Activated gamma-delta T cell treated with anti-CD3 and anti-CD28 coated beads, Interleukin-2, amount 50 U/mL, for 16 hours (primary cell): ENCODE measurements at regions not wholly inside any gene's neighbourhood (a gene's known extent, or its start where the extent isn't known, plus 50 kb on each side); places are given as distances from the start of the nearest gene placed in this dataset.

Source experiments
- DNase-seq: peaks from one replicate; pipeline ENCODE4 v3.0.0-alpha.2; 2020; ENCODE audit warnings: low read depth

DNA sequence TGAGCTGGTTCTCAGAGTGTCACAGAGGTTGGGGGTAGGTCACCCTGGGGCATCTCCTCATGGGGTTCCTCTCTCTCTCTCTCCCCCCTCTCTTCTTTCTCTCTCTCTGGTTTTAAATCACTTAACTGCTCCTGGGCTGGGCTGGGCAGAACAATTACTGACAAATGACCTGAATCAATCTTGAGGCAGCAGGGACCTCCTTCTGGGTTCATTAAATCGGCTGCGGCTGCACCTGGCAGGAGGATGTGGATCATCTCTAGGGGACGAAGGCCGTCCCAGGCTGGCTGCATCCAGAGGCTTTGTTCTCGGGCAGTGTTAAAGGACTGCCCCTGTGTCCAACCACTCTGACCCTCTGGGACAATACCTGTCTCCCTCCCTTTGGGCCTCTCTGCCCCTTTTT lies 143.1 kb downstream of the TLE3 start:
- DNase-seq = no peak

DNA sequence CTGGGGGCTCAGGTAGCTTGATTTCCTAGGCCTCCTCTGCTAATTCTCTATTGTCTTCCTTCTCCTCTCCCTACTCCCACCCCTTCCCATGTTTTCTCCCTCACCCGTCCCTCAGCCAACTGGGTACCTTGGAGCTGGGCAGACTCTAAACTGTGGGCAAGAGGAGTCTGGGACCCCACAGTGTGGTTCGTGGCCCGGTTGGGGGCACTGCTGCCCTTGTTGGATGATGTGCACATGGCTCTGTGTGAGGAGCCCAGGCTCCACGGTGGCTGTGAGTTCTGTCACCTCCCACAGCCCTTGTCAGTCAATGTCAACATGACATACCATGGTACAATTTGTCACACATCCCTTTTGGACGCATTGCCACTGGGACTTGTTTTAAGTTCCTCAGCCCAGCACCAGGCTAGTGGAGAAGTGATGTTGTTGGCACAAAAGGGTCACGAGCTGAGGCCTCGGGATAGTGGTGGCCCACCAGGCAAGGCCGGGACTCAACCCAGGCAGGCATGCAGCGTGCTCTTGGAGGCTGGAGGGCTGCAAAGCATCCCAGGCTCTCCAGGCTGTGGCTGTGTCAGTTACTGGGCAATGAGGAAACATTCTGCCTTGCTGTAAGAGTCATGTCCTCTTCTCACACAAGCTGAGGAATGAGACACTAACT lies 142.3 kb downstream of the TLE3 start:
- no peak for DNase-seq

DNA sequence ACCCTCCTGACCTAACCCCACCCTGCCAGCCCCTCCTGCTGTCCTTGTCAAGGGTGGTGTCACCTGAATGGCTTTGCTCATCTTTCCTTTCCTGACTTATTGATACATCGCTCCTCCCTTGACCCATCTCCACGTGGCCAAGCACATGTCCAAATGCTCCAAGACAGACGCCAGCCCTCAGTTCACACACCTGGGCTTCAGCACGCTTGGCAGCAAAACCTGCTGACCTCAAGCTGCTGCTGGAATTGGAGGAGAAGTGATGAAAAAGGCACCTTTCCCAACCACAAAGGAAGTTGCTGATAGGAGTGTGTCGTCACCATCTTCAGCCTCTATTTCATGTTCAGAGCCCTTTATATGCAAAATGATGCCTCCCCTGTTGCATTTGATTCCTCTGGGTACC lies 141.3 kb downstream of the TLE3 start:
- DNase-seq = no peak

DNA sequence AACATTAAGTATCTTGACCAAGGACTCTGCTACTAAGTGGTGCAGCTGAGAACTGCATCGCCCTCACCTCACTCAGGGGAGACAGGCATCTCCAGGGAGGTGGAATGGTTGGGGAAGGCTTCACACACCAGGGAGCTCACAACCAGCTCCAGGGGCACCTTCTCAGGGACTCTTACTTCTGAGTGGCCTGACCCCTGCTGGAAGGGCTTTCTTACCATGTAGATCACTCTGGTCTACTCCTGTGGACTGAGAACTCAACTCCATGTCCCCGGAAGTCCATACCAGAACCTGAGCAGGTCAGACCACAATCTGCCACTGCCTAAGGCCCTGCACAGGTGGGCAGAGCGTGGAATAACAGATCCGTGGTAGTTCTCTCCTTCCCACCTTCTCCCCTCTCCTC lies 140.5 kb downstream of the TLE3 start:
- DNase-seq = no peak

DNA sequence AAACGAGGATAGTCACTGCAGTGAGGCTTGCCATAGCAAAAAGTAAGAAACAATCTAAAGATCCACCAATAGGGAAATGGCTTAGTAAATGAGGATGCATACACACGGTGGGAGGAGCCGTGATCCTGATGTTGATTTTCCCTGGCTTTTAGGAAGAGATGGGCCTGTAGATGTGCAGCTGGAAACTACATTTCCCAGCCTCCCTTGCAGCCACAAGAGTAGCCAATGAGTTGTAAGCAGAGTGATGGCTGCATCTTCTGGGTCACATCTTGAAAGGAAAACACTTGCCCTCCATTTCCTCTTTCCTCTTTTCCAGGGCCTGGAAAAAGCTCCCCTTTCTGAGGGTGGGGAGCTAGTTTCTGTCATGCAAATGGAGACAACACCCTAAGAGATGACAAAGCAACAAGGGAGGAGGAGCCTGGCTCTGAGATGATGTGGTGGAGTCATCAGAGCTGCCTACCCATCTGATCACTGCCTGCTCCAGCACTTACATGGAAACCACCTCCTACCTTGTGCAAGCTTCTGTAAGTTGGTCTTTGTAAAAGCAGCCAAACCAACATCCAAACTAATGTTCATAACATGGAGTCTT lies 139.1 kb downstream of the TLE3 start:
- no peak for DNase-seq

DNA sequence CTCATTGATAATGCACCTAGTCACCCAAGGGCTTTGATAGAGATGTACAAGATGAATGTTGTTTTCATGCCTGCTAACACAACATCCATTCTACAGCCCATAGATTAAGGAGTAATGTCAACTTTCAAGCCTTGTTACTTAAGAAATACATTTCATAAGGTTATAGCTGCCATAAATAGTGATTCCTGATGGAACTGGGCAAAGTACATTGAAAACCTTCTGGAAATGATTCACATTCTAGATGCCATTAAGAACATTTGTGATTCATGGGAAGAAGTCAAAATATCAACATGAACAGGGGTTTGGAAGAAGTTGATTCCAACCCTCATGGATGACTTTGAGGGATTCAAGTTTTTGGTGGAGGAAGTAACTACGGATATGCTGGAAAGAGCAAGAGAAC lies 135.2 kb downstream of the TLE3 start:
- DNase-seq = no peak

DNA sequence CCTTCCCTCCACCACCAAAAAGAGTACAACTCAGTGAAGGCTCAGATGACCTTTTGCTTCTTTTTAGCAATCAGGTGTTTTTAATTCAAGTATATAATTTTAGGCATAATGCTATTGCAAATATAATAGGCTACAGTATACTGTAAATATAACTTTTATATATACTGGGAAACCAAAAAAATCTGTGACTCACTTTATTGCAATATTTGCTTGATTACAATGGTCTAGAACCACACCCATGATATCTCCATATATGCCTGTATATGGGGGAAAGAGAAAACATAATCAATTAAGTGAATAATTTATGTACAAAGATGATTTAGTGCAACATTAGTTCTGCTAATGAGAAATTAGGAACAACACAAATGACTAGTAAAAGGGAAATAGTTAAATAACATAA lies 134.3 kb downstream of the TLE3 start:
- no peak for DNase-seq

DNA sequence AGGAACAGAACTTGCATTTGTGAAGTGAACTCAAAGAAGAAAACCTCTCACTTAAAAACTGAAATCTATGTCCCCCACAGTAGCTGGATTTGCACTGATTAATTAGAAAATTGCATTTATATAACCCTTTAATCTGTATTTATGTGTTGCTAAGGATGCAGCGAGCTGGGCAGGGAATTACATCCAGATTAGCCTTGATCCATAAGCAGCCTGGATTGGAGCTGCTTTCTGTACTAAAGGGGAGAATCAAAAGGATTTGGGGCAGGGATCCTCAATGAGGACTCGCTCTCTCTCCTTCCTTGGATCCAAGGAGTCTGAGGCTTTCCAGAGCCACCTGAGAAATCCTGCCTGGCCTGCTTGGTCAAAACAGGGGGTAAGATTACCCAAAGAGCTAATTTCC lies 125.9 kb downstream of the TLE3 start:
- DNase-seq = no peak

DNA sequence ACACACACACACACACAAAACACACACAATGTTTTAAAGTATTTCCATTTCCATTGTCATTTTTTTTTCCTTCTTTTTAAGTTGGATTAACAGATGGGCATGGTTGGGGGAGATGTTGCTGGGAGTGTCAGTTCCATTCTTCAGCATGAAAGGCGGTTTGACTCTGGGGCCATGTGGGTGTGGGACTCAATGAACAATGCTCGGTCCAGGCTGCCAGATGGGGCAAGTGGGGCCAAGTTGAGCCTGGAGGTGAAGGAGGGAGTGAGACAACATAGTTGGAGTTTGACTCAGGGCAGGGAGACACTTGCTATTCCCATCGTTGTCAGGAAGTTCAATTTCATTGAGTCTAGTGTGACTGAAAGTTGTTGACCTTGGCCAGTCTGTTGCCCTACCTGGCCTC lies 125.3 kb downstream of the TLE3 start:
- DNase-seq = no peak

DNA sequence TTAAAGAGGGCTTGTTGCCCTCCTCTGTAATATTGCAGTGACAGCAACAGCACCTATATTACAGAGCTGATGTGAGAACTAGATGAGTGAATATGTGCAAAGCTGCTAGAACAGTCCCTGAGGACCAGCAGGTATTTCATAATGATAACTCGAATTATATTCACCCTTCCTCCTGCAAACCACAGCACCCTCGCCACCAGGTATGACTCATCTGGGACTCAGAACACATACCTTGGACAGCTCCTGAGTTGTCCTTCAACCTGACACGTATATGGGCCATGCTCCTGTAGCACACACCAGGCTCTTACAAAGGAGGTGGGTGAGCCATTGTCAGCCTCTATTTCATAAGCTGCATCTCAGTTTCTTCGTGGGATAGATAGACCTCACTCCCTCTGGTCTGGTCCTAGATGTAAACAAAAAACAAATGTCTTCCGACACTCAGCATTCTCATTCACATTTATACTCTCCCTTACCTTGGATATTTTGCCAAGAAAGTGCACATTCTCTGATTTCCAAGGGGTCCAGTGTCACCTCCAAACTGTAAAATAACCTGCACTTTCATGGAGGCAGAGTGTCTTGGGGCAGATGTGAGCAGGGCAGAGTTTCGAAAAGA lies 124.5 kb downstream of the TLE3 start:
- no peak for DNase-seq

DNA sequence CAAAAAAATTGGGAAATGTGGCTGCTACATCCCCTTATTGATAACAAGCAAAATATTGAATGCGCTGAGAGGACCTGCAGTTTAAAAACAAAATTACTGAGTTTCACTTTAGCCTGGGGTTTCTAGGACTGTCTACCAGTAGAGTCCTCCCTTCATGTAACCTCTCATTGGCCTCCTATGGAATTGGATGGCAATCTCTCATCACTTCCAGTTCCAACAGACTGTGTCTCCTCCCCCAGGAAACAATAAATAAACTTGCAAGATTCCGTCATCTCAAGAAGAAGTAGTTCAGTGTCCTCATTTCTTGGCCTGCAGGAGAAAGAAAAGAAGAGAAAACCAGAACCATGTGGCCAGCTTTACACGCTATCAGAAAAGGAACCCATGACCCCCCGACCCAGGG lies 123.8 kb downstream of the TLE3 start:
- no peak for DNase-seq

DNA sequence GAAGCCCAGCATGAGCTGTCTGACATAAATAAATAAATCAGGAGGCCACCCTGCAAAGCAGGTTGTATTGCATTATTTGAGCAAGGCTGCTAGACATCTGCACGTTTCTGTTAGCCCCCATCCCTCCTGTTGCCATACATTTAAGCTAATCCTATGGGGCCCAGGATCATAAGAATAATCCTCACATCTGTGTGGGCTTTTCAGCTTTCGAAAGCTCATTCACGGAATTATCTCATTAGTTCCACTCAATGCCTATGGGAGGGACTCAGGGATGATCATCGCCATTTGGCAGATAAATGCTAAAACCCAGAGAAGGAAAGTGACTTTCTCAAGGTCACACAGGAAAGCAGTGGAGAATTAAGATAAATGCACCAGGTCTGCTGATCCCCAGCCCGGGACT lies 123.4 kb downstream of the TLE3 start:
- DNase-seq = no peak

DNA sequence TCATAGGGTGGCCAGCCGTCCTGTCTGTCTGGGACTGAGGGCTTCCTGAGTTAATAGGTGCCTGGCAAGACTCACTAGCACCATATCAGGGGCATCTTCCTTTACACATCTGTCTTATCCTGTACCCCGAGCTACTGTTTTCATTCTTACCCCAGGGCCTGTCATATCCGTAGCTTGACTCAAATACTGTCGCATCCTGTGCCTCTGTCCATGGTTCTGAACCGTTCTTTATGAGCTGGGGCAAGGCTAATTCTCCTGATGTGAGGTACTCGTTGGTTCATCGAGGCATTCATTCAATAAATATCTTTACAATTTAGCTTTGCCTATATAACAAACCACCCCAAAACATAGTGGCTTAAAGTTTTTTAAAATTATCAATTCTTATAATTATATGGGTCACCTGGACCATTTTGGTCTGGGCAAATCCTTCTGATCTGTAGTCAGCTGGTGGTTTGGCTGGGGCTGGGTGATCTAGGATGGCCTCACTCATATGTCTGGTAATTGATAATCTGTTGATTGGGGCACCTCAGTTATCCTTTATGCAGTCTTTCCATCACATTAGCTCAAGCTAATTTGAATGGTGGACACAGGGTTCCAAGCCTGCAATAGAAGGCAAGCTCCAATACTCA lies 121.2 kb downstream of the TLE3 start:
- no peak for DNase-seq

DNA sequence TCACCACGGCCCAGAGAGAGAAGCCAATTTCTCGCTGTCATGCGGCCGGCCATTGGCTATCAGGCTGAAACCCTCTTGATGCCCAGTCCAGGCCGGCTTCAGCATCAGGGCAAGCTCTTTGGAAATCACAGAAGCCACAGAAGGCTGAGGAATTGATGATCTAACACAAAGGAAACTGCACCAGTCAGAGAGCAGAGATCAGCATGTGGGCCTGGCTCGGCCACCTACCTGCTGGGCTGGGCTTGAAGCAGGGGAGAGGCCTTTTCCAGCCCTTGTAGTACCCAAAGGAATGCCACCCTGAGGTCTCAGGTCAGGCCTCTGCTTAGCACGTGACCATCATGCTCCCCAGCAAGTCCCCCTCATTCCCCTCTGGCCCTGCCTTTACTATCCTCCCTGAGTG lies 119.1 kb downstream of the TLE3 start:
- DNase-seq = no peak

DNA sequence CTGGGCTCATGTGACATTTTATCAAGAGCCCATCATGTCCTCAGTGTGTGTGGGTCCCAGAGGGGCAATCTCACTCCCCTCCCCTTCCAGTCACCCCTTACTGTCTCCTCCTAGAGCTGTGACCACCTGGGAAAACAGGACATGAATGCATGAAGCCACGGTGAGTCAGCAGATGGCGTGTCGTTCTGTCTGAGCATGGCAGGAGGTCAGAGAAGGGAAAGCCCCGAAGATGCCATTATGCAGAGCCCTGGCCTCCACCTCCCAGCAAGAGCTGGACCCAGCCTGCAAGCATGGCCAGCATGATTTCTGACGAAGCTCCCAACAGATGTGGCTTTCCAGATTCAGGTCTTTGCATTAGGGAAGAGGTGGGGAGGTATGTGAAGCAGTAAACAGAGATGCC lies 118.5 kb downstream of the TLE3 start:
- no peak for DNase-seq

DNA sequence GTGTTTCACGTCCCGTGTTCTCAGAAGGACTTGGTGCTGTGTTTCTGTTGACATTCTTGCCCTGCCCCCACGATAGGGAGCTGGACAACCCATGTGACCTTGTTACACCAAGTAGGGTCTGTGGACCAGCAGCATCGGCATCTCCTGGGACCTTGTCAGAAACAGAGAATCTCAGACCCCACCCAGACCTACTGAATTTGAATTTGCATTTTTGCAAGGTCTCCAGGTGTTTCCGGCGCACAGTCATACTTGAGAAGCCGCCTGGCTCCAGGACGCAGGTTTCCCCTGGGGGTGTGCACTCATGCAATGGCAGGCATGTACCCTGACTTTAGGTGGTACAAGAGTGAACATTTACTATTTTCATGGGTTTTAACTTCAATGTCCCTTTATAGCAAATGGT lies 117.9 kb downstream of the TLE3 start:
- no peak for DNase-seq

DNA sequence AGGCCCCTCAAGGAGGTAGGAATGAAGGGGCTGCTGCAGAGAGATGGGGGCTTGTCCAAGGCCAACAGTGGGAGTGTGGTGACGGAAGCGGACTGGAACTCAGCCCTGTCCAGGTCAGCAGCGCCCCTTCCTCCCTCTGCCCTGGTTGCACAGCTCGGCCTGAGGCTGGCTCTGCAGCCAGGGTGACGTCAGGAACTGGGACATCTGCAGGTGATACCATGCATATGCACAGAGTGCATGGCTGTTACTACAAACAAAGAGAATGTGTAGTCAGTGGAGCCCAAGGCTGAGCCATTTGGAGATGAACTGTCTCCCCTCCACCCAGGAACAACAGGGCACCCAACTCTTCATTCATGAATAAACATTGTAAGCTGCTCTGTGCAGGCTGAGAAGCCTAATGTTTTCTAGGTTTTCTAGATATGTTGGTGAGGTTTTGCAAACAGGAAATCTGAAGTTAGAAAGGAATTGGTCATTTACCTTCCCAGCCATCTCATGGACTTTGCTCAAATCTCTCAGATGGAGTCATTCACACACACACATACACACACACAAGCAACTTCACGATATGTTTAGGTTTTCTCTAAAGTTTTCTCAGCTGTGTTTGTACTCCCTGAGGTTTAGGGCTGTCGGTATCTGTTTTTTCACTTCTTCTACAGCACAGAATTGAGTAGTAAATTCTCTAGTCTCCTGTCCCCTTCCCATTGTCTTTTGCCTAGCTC lies 117.2 kb downstream of the TLE3 start:
- DNase-seq = no peak

DNA sequence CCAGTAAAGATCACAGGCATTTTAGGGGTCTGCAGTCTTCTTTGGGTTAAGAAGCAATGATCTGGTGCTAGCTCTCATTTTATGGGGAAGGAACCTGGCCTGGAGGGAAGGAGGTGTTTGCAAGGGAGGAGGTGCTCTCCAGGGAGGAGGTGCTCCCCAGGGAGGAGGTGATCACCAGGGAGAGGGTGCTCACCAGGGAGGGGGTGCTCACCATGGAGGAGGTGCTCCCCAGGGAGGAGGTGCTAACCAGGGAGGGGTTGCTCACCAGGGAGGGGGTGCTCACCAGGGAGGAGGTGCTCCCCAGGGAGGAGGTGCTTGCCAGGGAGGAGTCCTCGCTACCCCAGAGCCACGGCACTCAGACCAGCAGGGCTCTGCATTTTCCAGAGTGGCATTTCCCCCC lies 115.7 kb downstream of the TLE3 start:
- DNase-seq = no peak

DNA sequence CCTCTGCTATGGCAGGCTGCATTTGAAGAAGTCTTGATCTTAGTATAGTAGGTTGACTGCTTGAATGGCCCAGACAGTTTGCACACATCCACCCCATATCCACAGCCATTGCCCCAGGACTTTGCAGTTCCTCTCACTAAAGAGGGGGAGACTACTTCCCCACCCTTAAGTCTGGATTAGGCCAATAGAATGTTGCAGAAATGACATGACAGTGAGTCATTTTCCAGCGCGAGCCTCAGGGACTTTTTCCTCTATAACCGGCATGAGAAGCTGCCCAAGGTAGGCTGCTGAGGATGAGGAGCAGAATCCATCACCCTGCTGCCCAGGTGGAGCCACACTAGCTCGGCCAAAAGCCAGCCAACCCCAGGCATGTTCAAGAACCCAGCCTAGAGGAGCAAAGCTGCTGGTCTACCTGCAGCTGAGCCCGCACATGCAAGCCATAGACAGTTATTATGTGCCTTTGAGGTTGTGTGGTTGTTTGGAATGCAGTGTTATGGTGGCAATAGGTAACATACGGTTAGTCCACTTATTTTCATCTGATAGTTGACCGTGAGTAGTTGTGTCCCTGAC lies 113.9 kb downstream of the TLE3 start:
- no peak for DNase-seq

DNA sequence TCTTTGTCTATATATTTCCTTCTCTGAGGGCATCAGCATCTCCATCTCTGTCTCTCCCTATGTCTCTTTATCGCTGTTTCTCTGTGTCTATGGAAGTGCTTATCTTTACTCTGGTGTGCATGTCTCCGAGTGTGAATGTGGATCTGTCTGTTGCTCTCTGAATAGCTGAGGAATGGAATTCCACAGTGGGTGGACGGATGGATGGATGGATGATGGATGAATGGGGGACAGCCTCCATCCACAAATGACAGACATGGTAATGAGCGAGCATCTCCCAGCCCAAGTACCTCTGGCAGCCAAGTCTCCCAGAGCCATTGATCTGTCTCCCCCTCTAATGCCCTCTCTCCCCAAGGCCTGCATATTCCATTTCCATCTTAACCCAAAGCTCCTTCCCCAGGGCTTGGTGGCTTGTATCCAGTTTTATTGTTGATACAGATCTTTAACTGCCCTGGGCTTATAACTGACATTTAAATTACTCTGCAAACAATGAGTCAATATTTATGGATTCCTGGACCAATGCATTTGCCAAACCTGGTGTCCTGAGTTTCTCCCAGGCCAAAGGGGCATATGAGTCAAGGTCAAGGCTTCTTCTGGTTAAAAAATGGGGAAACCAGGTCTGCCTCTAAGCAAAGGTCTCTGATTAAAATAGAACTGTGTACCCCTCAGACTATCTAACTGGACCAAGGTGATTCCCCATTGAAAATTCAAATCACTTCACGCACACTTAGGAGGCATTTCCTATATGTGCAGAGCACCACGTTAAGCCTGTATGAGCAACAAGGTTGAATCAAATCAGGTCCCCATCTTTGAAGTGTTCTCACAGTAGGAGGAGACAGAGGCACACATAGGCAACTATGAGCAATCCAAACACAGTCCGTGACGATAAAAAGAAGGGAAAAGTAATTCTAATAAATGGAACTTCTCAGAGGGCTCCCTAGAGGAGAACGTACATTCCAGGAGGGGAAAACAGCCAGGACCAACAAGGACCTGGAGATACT lies 109.9 kb downstream of the TLE3 start:
- DNase-seq = no peak

DNA sequence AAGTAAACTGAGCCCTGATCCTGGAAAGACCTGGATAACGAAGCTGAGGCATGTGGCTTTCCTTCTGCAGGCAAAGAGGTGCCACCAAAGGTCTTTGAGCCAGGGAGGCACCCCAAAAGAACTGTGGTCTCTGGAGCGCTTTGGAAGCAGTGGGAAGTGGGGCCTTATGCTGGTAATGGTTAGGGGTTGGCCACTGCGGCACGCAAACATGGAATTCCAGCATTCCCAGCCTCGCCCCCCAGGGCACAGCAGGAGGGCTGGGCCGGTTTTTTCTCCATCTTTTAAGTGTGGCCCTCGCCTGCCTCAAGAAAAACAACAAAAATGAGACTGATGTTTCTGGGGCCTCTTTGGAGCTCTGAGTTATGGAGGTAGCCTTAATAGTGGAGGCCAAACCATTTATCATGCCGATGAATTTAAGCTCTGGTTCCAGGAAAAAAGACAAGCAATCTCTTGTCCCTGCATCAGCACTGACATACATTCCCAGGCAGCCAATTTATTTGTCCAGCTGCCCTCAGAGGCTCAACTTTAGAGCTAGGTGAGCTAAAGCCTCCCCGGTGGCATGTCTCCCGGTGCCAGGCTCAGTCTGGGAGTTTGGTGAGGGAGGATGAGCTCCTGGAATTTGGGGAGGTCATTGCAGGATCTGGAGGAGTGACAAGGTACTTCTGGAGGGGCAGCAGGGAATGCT lies 109.0 kb downstream of the TLE3 start:
- no peak for DNase-seq
